ENCODE measurements at regions not wholly inside any gene's neighbourhood (a gene's known extent, or its start where the extent isn't known, plus 50 kb on each side); places are given as distances from the start of the nearest gene placed in this dataset.

- TF ChIP-seq CTCF (IDR thresholded peaks at IDR 0.05), result no peak
- no peak for TF ChIP-seq POLR2A (IDR thresholded peaks at IDR 0.05)
These were observed 1569.8 kb upstream of the TENM4 start for GRCh38 chr11:81010631-81011030.

Data from Peyer's patch (tissue), 4 donors.